Caco-2 (cell line): ENCODE measurements at regions not wholly inside any gene's neighbourhood (a gene's known extent, or its start where the extent isn't known, plus 50 kb on each side); places are given as distances from the start of the nearest gene placed in this dataset.

ENCODE experiments used
- BruUV-seq: library from RNA; stranded (reverse); fragments of 400-500 nt; replicated peaks from 2 replicates; lab custom pipeline; 2021; lab: Mats Ljungman, UMichigan
- CTCF ChIA-PET: fragments of 300-600 bp; sonication (Branson Sonifier 250); formaldehyde crosslinking; loops from one replicate; lab custom pipeline; 2022; ENCODE audit warnings: antibody characterized with exemption; lab: Charles Lee
- POLR2A ChIA-PET: fragments of 300-600 bp; sonication (Branson Sonifier 250); formaldehyde crosslinking; loops from one replicate; lab custom pipeline; 2022; ENCODE audit warnings: antibody characterized with exemption; lab: Charles Lee
- DNase-seq, 2 experiments: peaks; one replicate each; pipeline versions ENCODE4 v3.0.0 to v3.0.0-alpha.2; 2020 to 2022
- H3K27me3 ChIP-seq: replicated peaks from 2 replicates; pipeline ENCODE4 v1.6.0; 2011; ENCODE audit warnings: low read length; ENCODE audit not compliant: control insufficient read depth, insufficient read depth
- H3K36me3 ChIP-seq: 2 replicates; pipeline ENCODE4 v1.5.1; 2011; ENCODE audit warnings: low read length; ENCODE audit not compliant: control insufficient read depth, insufficient read depth
- H3K4me1 ChIP-seq: fragments of 250-450 bp; sonication (Bioruptor Pico); 2 replicates; pipeline ENCODE4 v1.5.1; 2020; ENCODE audit warnings: mild to moderate bottlenecking
- H3K4me3 ChIP-seq: 2 replicates; pipeline ENCODE4 v1.5.1; 2011; ENCODE audit warnings: low read depth, mild to moderate bottlenecking, control low read depth, low read length
- H3K9me3 ChIP-seq: fragments of 250-450 bp; sonication (Bioruptor Pico); 2 replicates; pipeline ENCODE4 v1.5.1; 2020; ENCODE audit warnings: mild to moderate bottlenecking, moderate library complexity
- H3K27ac Mint-ChIP-seq: one replicate; pipeline ENCODE4 v1.8.0; 2022; ENCODE audit warnings: mixed read lengths; ENCODE audit not compliant: unreplicated experiment
- H3K27me3 Mint-ChIP-seq: one replicate; pipeline ENCODE4 v1.8.0; 2022; ENCODE audit warnings: mixed read lengths; ENCODE audit not compliant: insufficient read depth, unreplicated experiment
- H3K36me3 Mint-ChIP-seq: one replicate; pipeline ENCODE4 v1.8.0; 2022; ENCODE audit warnings: mild to moderate bottlenecking, mixed read lengths; ENCODE audit not compliant: insufficient read depth, unreplicated experiment
- H3K4me1 Mint-ChIP-seq: one replicate; pipeline ENCODE4 v1.8.0; 2022; ENCODE audit warnings: low read depth, mixed read lengths; ENCODE audit not compliant: unreplicated experiment
- H3K4me3 Mint-ChIP-seq: one replicate; pipeline ENCODE4 v1.8.0; 2022; ENCODE audit warnings: mild to moderate bottlenecking, moderate library complexity, mixed read lengths; ENCODE audit not compliant: unreplicated experiment
- H3K9me3 Mint-ChIP-seq: one replicate; pipeline ENCODE4 v1.8.0; 2022; ENCODE audit warnings: mixed read lengths; ENCODE audit not compliant: unreplicated experiment
- CTCF ChIP-seq, 2 experiments: fragments of 200-600 bp in 1 of 2; IDR thresholded peaks; 1 replicate in 1 of 2; 2 replicates in 1 of 2; pipeline versions ENCODE4 v1.5.1 to v1.8.0; 2011 to 2022; ENCODE audit warnings: antibody characterized with exemption in 1 of 2, control low read depth in 1 of 2, inconsistent platforms in 1 of 2, low read depth in 1 of 2, low read length in 1 of 2, mild to moderate bottlenecking in 1 of 2, moderate library complexity in 1 of 2; ENCODE audit not compliant: insufficient read depth in 1 of 2, severe bottlenecking in 1 of 2, unreplicated experiment in 1 of 2
- intact Hi-C: fragments of 100-400 bp; cut with micrococcal nuclease; formaldehyde crosslinking; loops from one replicate; pipeline ENCODE4 v1.10.0; 2022; ENCODE audit not compliant: unreplicated experiment

GRCh38 chr16:87067836-87068761 is 249.1 kb downstream of the C16orf95 start:
- Mint-ChIP-seq H3K4me3 (no peak overlapping the region), H3K27me3 (peaks cover 22% of the 10 kb centered on the region), H3K27ac (no peak overlapping the region), H3K9me3 (no peaks in the 10 kb centered on the region), H3K4me1 (no peaks in the 10 kb centered on the region), H3K36me3 (no peaks in the 10 kb centered on the region)
- Histone ChIP-seq H3K4me1 (no peaks in the 10 kb centered on the region), H3K4me3 (no peak overlapping the region), H3K9me3 (no peaks in the 10 kb centered on the region), H3K36me3 (no peaks in the 10 kb centered on the region), H3K27me3 (0 out of 2 replicates have a peak, but pooled peaks cover 1% of the 10 kb centered on the region)
- no peak for TF ChIP-seq CTCF (IDR thresholded peaks at IDR 0.05; ENCODE audit: insufficient read depth in 1 of 2, low read depth in 1 of 2, low read length in 1 of 2, severe bottlenecking in 1 of 2, unreplicated experiment in 1 of 2)
- no TSS peak for BruUV-seq
- POLR2A ChIA-PET, result no interaction called here
- intact Hi-C loops, result loop anchor here (10.0 kb wide), 1 partner anchor 207 kb away; no protein-coding TSS in a partner anchor
- no peak for DNase-seq
- CTCF ChIA-PET, result interaction anchor here (0.8 kb wide), 1 partner anchor 211 kb away, joined by 3 read pairs; no protein-coding TSS in a partner anchor

- POLR2A ChIA-PET, result no interaction called here
- Mint-ChIP-seq H3K27me3 (peaks cover 24% of the 10 kb centered on the region), H3K9me3 (no peaks in the 10 kb centered on the region), H3K4me1 (no peaks in the 10 kb centered on the region), H3K36me3 (no peaks in the 10 kb centered on the region), H3K4me3 (no peak overlapping the region), H3K27ac (no peak overlapping the region)
- DNase-seq, result no peak
- no peak overlapping the region for H3K4me3 ChIP-seq
- no peak for TF ChIP-seq CTCF (IDR thresholded peaks at IDR 0.05; ENCODE audit: insufficient read depth in 1 of 2, low read depth in 1 of 2, low read length in 1 of 2, severe bottlenecking in 1 of 2, unreplicated experiment in 1 of 2)
- intact Hi-C loops, result loop anchor here (10.0 kb wide), 1 partner anchor 206 kb away; no protein-coding TSS in a partner anchor
- no TSS peak for BruUV-seq
- no peaks in the 10 kb centered on the region for H3K9me3 ChIP-seq
- H3K4me1 ChIP-seq, result no peaks in the 10 kb centered on the region
- H3K27me3 ChIP-seq, result 0 out of 2 replicates have a peak, but pooled peaks cover 1% of the 10 kb centered on the region
- CTCF ChIA-PET, result no interaction called here
- no peaks in the 10 kb centered on the region for H3K36me3 ChIP-seq
Observed at GRCh38 chr16:87068762-87069150, 248.4 kb downstream of the C16orf95 start.

GRCh38 chr16:87070657-87071056 is 246.5 kb downstream of the C16orf95 start:
- TF ChIP-seq CTCF (IDR thresholded peaks at IDR 0.05; ENCODE audit: insufficient read depth in 1 of 2, low read depth in 1 of 2, low read length in 1 of 2, severe bottlenecking in 1 of 2, unreplicated experiment in 1 of 2), result no peak
- H3K27me3 ChIP-seq, result peaks cover 1% of the 10 kb centered on the region; the same call in 1 of the 2 replicates
- intact Hi-C loops, result no loop called here
- H3K36me3 ChIP-seq, result no peaks in the 10 kb centered on the region
- H3K27me3 Mint-ChIP-seq, result peaks cover 17% of the 10 kb centered on the region
- no peak overlapping the region for H3K4me3 ChIP-seq
- H3K36me3 Mint-ChIP-seq, result no peaks in the 10 kb centered on the region
- DNase-seq, result no peak
- ChIA-PET POLR2A (no interaction called here), CTCF (no interaction called here)
- BruUV-seq, result no TSS peak
- H3K4me1 ChIP-seq, result no peaks in the 10 kb centered on the region
- H3K4me1 Mint-ChIP-seq, result no peaks in the 10 kb centered on the region
- no peak overlapping the region for H3K4me3 Mint-ChIP-seq
- no peaks in the 10 kb centered on the region for H3K9me3 ChIP-seq
- no peak overlapping the region for H3K27ac Mint-ChIP-seq
- H3K9me3 Mint-ChIP-seq, result no peaks in the 10 kb centered on the region
